ENCODE measurements at regions not wholly inside any gene's neighbourhood (a gene's known extent, or its start where the extent isn't known, plus 50 kb on each side); places are given as distances from the start of the nearest gene placed in this dataset.
"Not testable (repeated sequence)": the region's sequence is repeated elsewhere in the genome, so short reads cannot be mapped to it uniquely, and the experiment has no call there.

- not testable (repeated sequence) for H3K9ac ChIP-seq (ENCODE audit: low read length); H3K36me3 ChIP-seq (ENCODE audit: insufficient read depth, low read length); H3K4me1 ChIP-seq (ENCODE audit: insufficient read depth, low read length); H3K4me3 ChIP-seq (ENCODE audit: low read depth in 1 of 2, low read length in 2 of 2); H3K27ac ChIP-seq (ENCODE audit: low read depth, low read length); H3K9me3 ChIP-seq (ENCODE audit: low read length); H3K27me3 ChIP-seq (ENCODE audit: control insufficient read depth in 1 of 2, insufficient read depth in 2 of 2, low read length in 2 of 2)
These were observed 122.8 kb upstream of the PABPC3 start for GRCh38 chr13:24973102-24973501.

- H3K4me3 ChIP-seq (ENCODE audit: low read depth in 1 of 2, low read length in 2 of 2); H3K9me3 ChIP-seq (ENCODE audit: low read length); H3K27ac ChIP-seq (ENCODE audit: low read depth, low read length); H3K9ac ChIP-seq (ENCODE audit: low read length); H3K27me3 ChIP-seq (ENCODE audit: control insufficient read depth in 1 of 2, insufficient read depth in 2 of 2, low read length in 2 of 2); H3K36me3 ChIP-seq (ENCODE audit: insufficient read depth, low read length); H3K4me1 ChIP-seq (ENCODE audit: insufficient read depth, low read length): not testable (repeated sequence)
These were observed 114.6 kb upstream of the PABPC3 start for GRCh38 chr13:24981181-24981803.

- no peaks in the 10 kb centered on the region for H3K4me1 ChIP-seq (ENCODE audit: insufficient read depth, low read length)
- no peaks in the 10 kb centered on the region for H3K9me3 ChIP-seq (ENCODE audit: low read length)
- H3K4me3 ChIP-seq (ENCODE audit: low read depth in 1 of 2, low read length in 2 of 2): no peak overlapping the region
- H3K27me3 ChIP-seq (ENCODE audit: control insufficient read depth in 1 of 2, insufficient read depth in 2 of 2, low read length in 2 of 2): no peaks in the 10 kb centered on the region
- no peak overlapping the region for H3K27ac ChIP-seq (ENCODE audit: low read depth, low read length)
- H3K36me3 ChIP-seq (ENCODE audit: insufficient read depth, low read length): no peaks in the 10 kb centered on the region
- no peak overlapping the region for H3K9ac ChIP-seq (ENCODE audit: low read length)
These were observed 113.5 kb upstream of the PABPC3 start for GRCh38 chr13:24982333-24982999.

DNA sequence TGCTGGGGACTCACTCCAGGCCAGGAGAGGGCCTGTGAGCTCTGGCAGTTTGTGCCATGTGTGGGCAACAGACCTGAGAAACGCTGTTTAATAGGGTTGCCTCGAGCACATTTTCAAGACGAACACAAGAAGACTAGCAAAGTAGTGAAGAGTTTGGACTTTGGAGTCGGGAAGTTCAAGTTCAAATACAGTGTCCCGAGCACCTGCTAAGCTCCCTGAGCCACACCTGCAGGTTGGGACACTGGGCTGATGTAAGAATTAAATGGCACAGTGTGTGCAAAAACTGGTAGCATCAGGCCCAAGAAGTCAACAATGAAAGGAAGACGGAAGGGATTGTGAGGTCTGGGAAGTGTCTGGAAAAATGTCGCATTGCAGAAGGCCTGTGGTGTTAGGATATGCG is 112.8 kb upstream of the PABPC3 start:
- Histone ChIP-seq H3K9ac (ENCODE audit: low read length) (no peak overlapping the region), H3K36me3 (ENCODE audit: insufficient read depth, low read length) (no peaks in the 10 kb centered on the region), H3K27me3 (ENCODE audit: control insufficient read depth in 1 of 2, insufficient read depth in 2 of 2, low read length in 2 of 2) (no peaks in the 10 kb centered on the region), H3K9me3 (ENCODE audit: low read length) (no peaks in the 10 kb centered on the region), H3K4me1 (ENCODE audit: insufficient read depth, low read length) (peaks cover under 1% of the 10 kb centered on the region), H3K4me3 (ENCODE audit: low read depth in 1 of 2, low read length in 2 of 2) (no peak overlapping the region), H3K27ac (ENCODE audit: low read depth, low read length) (no peak overlapping the region)

DNA sequence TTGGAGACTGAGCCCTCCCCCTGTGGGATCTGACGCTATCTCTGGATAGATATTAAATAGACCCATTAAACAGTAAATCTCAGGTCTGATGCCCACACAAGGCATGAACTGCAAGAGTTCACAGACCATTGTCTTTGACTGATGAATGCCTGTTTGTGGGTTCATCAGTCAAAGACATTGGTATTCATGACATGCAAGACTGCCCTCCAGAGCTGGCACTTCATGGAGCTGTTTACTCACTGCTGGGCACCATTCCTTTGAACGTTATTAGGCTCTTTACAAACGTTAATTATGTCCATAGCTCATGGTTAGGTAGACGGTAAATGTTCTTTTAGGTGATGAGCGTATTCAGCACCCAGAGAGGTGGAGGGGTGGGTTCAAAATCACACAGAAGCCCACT is 111.8 kb upstream of the PABPC3 start:
- H3K9ac ChIP-seq (ENCODE audit: low read length): no peak overlapping the region
- no peak overlapping the region for H3K4me3 ChIP-seq (ENCODE audit: low read depth in 1 of 2, low read length in 2 of 2)
- H3K4me1 ChIP-seq (ENCODE audit: insufficient read depth, low read length): peaks cover 6% of the 10 kb centered on the region
- no peaks in the 10 kb centered on the region for H3K9me3 ChIP-seq (ENCODE audit: low read length)
- no peaks in the 10 kb centered on the region for H3K36me3 ChIP-seq (ENCODE audit: insufficient read depth, low read length)
- H3K27ac ChIP-seq (ENCODE audit: low read depth, low read length): no peak overlapping the region
- no peaks in the 10 kb centered on the region for H3K27me3 ChIP-seq (ENCODE audit: control insufficient read depth in 1 of 2, insufficient read depth in 2 of 2, low read length in 2 of 2)

DNA sequence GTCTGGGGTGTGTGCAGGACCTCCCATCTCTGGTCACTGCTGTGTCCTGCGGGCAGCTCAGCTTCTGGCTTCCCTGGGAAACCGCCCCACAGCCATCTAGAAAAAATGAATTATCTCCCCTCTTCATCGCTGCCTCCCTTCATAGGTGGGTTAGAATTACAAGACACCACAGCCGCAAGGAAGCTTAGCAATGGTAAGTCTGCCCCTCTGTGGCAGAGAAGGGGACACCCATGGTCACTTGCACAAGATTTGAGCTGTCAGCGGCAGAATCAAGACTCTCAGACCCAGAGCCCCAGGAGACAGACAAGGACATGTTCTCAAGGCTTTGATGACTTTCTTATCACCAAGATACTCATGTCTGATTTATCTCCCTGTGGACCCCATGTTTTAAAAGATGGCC is 110.8 kb upstream of the PABPC3 start:
- H3K27ac ChIP-seq (ENCODE audit: low read depth, low read length): no peak overlapping the region
- no peak overlapping the region for H3K9ac ChIP-seq (ENCODE audit: low read length)
- no peaks in the 10 kb centered on the region for H3K27me3 ChIP-seq (ENCODE audit: control insufficient read depth in 1 of 2, insufficient read depth in 2 of 2, low read length in 2 of 2)
- no peaks in the 10 kb centered on the region for H3K36me3 ChIP-seq (ENCODE audit: insufficient read depth, low read length)
- H3K4me3 ChIP-seq (ENCODE audit: low read depth in 1 of 2, low read length in 2 of 2): no peak overlapping the region
- no peaks in the 10 kb centered on the region for H3K9me3 ChIP-seq (ENCODE audit: low read length)
- peaks cover 6% of the 10 kb centered on the region for H3K4me1 ChIP-seq (ENCODE audit: insufficient read depth, low read length)

GRCh38 chr13:24985896-24986295 is 110.0 kb upstream of the PABPC3 start:
- H3K27me3 ChIP-seq (ENCODE audit: control insufficient read depth in 1 of 2, insufficient read depth in 2 of 2, low read length in 2 of 2): no peaks in the 10 kb centered on the region
- H3K4me1 ChIP-seq (ENCODE audit: insufficient read depth, low read length): peaks cover 6% of the 10 kb centered on the region
- H3K27ac ChIP-seq (ENCODE audit: low read depth, low read length): no peak overlapping the region
- H3K9ac ChIP-seq (ENCODE audit: low read length): no peak overlapping the region
- no peaks in the 10 kb centered on the region for H3K9me3 ChIP-seq (ENCODE audit: low read length)
- H3K36me3 ChIP-seq (ENCODE audit: insufficient read depth, low read length): no peaks in the 10 kb centered on the region
- H3K4me3 ChIP-seq (ENCODE audit: low read depth in 1 of 2, low read length in 2 of 2): no peak overlapping the region

GRCh38 chr13:24986826-24987225 is 109.1 kb upstream of the PABPC3 start:
- Histone ChIP-seq H3K4me3 (ENCODE audit: low read depth in 1 of 2, low read length in 2 of 2) (no peak overlapping the region), H3K27me3 (ENCODE audit: control insufficient read depth in 1 of 2, insufficient read depth in 2 of 2, low read length in 2 of 2) (no peaks in the 10 kb centered on the region), H3K27ac (ENCODE audit: low read depth, low read length) (no peak overlapping the region), H3K9ac (ENCODE audit: low read length) (no peak overlapping the region), H3K9me3 (ENCODE audit: low read length) (no peaks in the 10 kb centered on the region), H3K36me3 (ENCODE audit: insufficient read depth, low read length) (no peaks in the 10 kb centered on the region), H3K4me1 (ENCODE audit: insufficient read depth, low read length) (peaks cover 6% of the 10 kb centered on the region)

DNA sequence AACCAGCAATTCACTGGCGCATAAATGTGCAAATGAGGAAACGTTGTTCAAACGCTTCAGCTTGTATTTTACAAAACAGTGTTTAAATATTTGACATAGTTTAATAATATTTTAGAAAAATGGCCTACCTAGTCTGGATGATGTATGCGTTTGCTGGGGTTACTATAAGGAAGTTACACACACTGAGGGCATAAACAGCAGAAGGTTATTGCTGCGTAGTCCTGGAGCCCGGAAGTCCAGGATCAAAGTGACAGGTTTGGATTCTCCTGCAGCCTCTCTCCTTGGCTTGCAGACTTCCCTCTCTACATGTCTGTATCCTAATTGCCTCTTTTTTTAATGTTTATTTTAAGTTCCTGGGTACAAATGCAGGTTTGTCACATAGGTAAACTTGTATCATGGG is 106.0 kb upstream of the PABPC3 start:
- not testable (repeated sequence) for H3K27ac ChIP-seq (ENCODE audit: low read depth, low read length); H3K4me1 ChIP-seq (ENCODE audit: insufficient read depth, low read length); H3K27me3 ChIP-seq (ENCODE audit: control insufficient read depth in 1 of 2, insufficient read depth in 2 of 2, low read length in 2 of 2); H3K9ac ChIP-seq (ENCODE audit: low read length); H3K36me3 ChIP-seq (ENCODE audit: insufficient read depth, low read length); H3K9me3 ChIP-seq (ENCODE audit: low read length); H3K4me3 ChIP-seq (ENCODE audit: low read depth in 1 of 2, low read length in 2 of 2)

GRCh38 chr13:24992946-24993345 is 103.0 kb upstream of the PABPC3 start:
- H3K36me3 ChIP-seq (ENCODE audit: insufficient read depth, low read length); H3K4me1 ChIP-seq (ENCODE audit: insufficient read depth, low read length); H3K27me3 ChIP-seq (ENCODE audit: control insufficient read depth in 1 of 2, insufficient read depth in 2 of 2, low read length in 2 of 2); H3K4me3 ChIP-seq (ENCODE audit: low read depth in 1 of 2, low read length in 2 of 2); H3K27ac ChIP-seq (ENCODE audit: low read depth, low read length); H3K9ac ChIP-seq (ENCODE audit: low read length); H3K9me3 ChIP-seq (ENCODE audit: low read length): not testable (repeated sequence)

DNA sequence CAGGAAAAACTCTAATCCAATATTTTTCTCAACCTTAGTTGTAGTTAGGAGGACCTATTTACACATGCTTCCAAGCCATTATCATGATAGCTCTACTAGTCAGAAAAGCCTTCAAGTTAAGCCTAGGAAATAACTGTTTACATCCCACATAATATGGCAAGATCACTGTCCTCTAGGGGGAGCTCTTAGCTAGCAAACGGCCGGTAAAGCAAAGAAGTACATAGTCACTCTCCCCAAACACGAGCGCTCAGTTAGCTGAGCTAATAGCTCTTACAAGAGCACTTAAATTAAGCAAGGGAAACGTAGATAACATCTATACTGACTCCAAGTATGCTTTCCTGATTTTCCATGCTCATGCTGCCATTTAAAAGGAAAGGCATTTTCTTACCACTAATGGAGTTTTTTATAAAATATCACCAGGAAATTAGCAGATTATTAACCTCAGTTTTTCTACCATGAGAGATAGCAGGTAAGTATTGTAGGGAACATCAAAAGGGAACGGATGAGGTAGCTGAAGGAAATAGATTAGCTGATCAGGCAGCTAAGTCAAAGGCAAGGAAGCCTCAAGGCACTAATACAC is 100.6 kb upstream of the PABPC3 start:
- H3K4me3 ChIP-seq (ENCODE audit: low read depth in 1 of 2, low read length in 2 of 2): no peak overlapping the region
- H3K4me1 ChIP-seq (ENCODE audit: insufficient read depth, low read length): no peaks in the 10 kb centered on the region
- H3K9ac ChIP-seq (ENCODE audit: low read length): no peak overlapping the region
- no peaks in the 10 kb centered on the region for H3K9me3 ChIP-seq (ENCODE audit: low read length)
- H3K36me3 ChIP-seq (ENCODE audit: insufficient read depth, low read length): no peaks in the 10 kb centered on the region
- no peaks in the 10 kb centered on the region for H3K27me3 ChIP-seq (ENCODE audit: control insufficient read depth in 1 of 2, insufficient read depth in 2 of 2, low read length in 2 of 2)
- H3K27ac ChIP-seq (ENCODE audit: low read depth, low read length): no peak overlapping the region
